Panc1 (cell line): ENCODE measurements at regions not wholly inside any gene's neighbourhood (a gene's known extent, or its start where the extent isn't known, plus 50 kb on each side); places are given as distances from the start of the nearest gene placed in this dataset.

ENCODE experiments used
- CTCF ChIP-seq: fragments of 450-650 bp; IDR thresholded peaks from 2 replicates; pipeline ENCODE4 v1.5.1; 2017; ENCODE audit warnings: mild to moderate bottlenecking
- SIN3A ChIP-seq: IDR thresholded peaks from 2 replicates; pipeline ENCODE4 v1.6.1; 2012; ENCODE audit warnings: low read depth, mild to moderate bottlenecking, low read length, moderate library complexity, borderline replicate concordance; ENCODE audit not compliant: insufficient read depth

- no peak for TF ChIP-seq CTCF
- no peak for TF ChIP-seq SIN3A
Observed at GRCh38 chr6:170203212-170203611, 87.7 kb downstream of the DLL1 start.
